Left lobe of liver (tissue), 2 donors: ENCODE measurements at regions not wholly inside any gene's neighbourhood (a gene's known extent, or its start where the extent isn't known, plus 50 kb on each side); places are given as distances from the start of the nearest gene placed in this dataset.

Experiments
- ATAC-seq: fragments of 200-7000 bp; cut with Tn5 transposase; one replicate; pipeline ENCODE4 v1.9.1; 2020; ENCODE audit warnings: mild to moderate bottlenecking, moderate library complexity
- DNase-seq: peaks from one replicate; pipeline ENCODE4 v3.0.0-alpha.2; 2020; ENCODE audit warnings: low spot score
- donor health status: DM: no; HTN: no; CAD: no; lungs with moderate emphysema.
- donor health status: DM: no; HTN: yes; CAD: no.

- no peak for DNase-seq
These were observed 53.6 kb upstream of the EPCAM start for GRCh38 chr2:47315475-47315874.

GRCh38 chr2:47313728-47314127, 55.4 kb upstream of the EPCAM start:
- DNase-seq = no peak
- ATAC-seq = no peak

More at GRCh38 chr2:47315475-47315874, 53.6 kb upstream of the EPCAM start:
- ATAC-seq = no peak

GRCh38 chr2:47313141-47313691, 55.9 kb upstream of the EPCAM start:
- DNase-seq = no peak
- no peak for ATAC-seq

- DNase-seq = no peak
- ATAC-seq = no peak
These were observed 56.6 kb upstream of the EPCAM start for GRCh38 chr2:47312491-47312850.

GRCh38 chr2:47311764-47312490, 57.2 kb upstream of the EPCAM start:
- ATAC-seq = no peak
- DNase-seq = no peak

- ATAC-seq (no peak), DNase-seq (no peak)
These were observed 58.1 kb upstream of the EPCAM start for GRCh38 chr2:47310801-47311560.

GRCh38 chr2:47309952-47310800, 58.9 kb upstream of the EPCAM start:
- DNase-seq (no peak), ATAC-seq (no peak)

- DNase-seq = no peak
- ATAC-seq = no peak
These were observed 59.6 kb upstream of the EPCAM start for GRCh38 chr2:47309472-47309951.

- DNase-seq = no peak
- no peak for ATAC-seq
These were observed 62.0 kb upstream of the EPCAM start for GRCh38 chr2:47307066-47307465.

GRCh38 chr2:47304654-47305053, 64.5 kb upstream of the EPCAM start:
- ATAC-seq (no peak), DNase-seq (no peak)

GRCh38 chr2:47303341-47304148, 65.6 kb upstream of the EPCAM start:
- no peak for DNase-seq
- no peak for ATAC-seq

- ATAC-seq (no peak), DNase-seq (no peak)
These were observed 66.8 kb upstream of the EPCAM start for GRCh38 chr2:47302308-47302707.

GRCh38 chr2:47301731-47302130, 67.4 kb upstream of the EPCAM start:
- no peak for ATAC-seq

GRCh38 chr2:47301277-47301618, 67.9 kb upstream of the EPCAM start:
- DNase-seq (no peak), ATAC-seq (no peak)

More at GRCh38 chr2:47301731-47302130, 67.4 kb upstream of the EPCAM start:
- no peak for DNase-seq

GRCh38 chr2:47300609-47301276, 68.4 kb upstream of the EPCAM start:
- DNase-seq = no peak
- ATAC-seq = no peak

GRCh38 chr2:47300081-47300480, 69.0 kb upstream of the EPCAM start:
- DNase-seq (no peak), ATAC-seq (no peak)

GRCh38 chr2:47299555-47299954, 69.6 kb upstream of the EPCAM start:
- no peak for ATAC-seq
- DNase-seq = no peak

- ATAC-seq (no peak), DNase-seq (no peak)
These were observed 70.3 kb upstream of the EPCAM start for GRCh38 chr2:47298771-47299170.

- ATAC-seq = peak; percentile 60
- DNase-seq = no peak
These were observed 71.2 kb upstream of the EPCAM start for GRCh38 chr2:47297767-47298425.
